GM19238 (cell line): ENCODE measurements at regions not wholly inside any gene's neighbourhood (a gene's known extent, or its start where the extent isn't known, plus 50 kb on each side); places are given as distances from the start of the nearest gene placed in this dataset.

ENCODE experiments used
- DNase-seq: peaks from one replicate; pipeline ENCODE4 v3.0.0; 2011; ENCODE audit warnings: low spot score; ENCODE audit not compliant: insufficient read length

- no peak for DNase-seq
Observed at GRCh38 chr20:11549172-11550103, 368.3 kb upstream of the BTBD3 start.

DNA sequence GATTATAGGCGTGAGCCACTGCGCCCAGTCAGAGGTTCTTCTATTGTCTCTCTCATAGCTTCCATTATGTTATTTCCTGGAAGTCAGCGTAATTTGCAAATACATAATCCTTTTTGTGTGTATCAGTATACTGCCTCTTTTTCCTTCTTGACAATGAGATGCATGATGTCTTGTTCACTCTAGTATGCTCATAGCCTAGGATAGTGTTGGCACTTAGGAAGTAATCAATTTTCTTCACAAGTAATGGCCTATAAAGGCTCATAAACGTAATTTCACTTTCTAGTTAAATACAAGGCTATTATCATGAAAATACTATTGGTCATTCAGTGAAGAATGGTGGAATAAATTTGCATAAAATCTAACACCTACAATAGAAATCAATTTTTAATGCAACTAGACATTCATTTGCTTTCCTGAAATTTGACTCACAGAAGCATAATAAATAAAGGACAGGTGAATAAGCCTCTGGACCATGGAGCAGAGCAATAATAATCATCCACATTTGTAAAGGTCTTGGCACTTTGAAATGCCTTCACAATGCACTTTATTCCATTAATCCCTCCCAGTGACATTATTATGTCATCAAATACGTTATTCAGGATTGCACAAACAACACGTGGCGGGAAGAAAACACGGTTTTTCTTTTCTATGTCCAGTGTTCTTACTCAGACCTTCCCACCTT, 366.9 kb upstream of the BTBD3 start:
- no peak for DNase-seq

GRCh38 chr20:11551479-11551878, 366.2 kb upstream of the BTBD3 start:
- DNase-seq = no peak

GRCh38 chr20:11553603-11554002, 364.1 kb upstream of the BTBD3 start:
- no peak for DNase-seq

DNA sequence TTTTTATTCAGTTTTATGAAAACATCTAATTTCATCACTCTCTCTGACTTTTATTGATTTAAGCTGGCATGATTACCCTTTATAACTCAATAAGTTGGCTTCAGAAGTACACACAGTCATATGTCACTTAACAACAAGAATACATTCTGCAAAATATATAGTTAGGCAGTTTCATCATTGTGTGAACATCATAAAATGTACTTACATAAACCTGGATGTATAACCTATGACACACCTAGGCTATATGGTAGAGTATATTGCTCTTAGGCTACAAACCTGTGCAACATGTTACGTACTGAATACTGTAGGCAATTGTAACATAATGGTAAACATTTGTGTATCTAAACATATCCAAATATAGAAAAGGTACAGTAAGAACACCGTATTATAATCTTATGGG, 362.2 kb upstream of the BTBD3 start:
- DNase-seq = no peak

DNA sequence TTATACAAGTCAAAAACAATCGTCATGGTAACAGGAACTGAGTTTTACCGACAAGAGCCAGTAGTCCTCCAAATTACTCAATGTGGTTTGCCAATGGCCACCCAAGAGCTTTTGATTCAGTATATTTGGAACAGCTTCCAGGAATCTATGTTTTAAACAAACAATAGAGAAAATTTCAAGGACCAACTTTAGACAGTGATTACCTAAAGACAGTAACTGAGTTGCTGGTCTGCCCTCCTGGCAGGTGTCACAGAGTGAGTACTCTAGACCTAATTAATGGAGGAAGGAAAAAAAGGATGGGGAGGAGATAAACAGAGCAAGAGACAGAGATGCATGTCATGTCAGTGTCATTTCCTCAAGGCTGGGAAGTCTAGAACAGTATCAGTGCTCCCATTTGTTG, 361.3 kb upstream of the BTBD3 start:
- no peak for DNase-seq

DNA sequence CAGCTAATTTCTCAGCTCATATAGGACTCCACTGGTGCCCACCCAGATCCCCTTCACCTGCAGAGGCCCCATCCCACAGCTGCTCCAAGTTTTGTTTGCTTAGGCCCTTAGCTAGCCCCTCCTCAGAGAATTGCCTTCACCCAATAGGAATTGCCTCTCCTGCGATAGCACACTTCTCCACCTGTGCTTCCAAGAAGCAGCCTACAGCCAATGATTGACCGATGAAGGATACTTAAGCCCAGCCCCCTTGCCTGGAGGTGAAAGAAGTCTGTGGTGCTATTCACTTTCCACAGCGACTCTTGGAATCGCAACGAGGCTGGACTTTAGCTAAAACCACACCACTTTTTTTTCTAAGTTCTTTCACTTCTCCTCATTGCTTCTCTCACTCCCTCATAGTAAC, 353.2 kb upstream of the BTBD3 start:
- DNase-seq = no peak

GRCh38 chr20:11569163-11569562, 348.5 kb upstream of the BTBD3 start:
- DNase-seq = no peak

DNA sequence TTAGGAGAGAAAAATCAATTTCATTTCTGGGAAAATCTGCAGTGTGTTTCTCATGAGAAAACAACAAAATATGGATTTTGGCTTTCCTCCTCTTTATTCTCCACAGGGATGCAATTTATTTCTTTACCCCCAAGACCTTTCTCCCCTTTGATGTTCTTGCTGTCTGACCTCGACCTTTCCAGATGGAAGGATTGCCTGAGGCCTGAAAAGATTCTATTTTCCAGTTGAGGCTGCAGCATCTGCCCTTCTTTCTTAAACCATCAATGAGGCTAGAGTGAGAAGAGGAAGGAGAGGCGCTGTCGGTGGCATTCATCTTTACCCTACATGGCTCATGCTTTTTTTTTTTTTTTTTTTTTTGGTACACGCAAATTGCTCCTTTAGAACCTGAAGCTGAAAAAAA, 344.2 kb upstream of the BTBD3 start:
- no peak for DNase-seq

DNA sequence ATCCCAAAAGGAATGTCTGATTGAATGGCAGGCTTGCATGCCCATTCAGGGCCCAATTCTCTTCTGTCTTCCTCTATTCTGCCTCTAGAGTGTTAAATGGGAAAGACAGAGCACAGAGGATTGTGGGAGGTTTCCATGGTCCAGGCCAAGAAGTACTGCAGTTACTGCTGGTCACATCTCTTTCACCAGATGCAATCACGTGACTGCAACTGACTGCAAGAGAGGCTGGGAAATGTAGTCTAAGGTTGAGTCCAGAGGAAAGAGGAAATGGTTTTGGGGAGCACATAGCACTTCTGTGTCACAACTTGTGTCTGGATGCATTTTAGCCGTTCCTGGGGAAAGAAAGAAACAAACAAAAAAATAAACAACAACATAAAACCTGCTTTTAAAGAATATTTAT, 336.4 kb upstream of the BTBD3 start:
- DNase-seq = no peak

DNA sequence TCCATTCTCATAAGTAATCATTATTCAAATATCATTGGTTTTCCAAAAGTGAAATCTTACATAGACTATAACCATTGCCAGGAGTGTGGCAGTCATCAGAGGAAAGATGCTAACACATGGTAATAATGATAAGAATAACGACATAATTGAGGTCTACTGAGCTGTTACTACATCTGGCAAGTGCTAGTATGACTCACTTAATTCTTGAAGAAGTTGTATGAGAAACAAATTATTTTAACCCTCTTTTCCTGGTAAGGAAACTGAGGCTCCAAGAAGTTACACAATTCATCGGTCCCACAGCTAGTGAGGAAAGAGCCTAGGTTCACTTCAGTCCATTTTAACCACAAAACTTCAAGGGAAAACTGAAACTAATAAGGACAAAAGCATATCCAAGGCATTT, 335.6 kb upstream of the BTBD3 start:
- DNase-seq = no peak

GRCh38 chr20:11585752-11586352, 331.8 kb upstream of the BTBD3 start:
- no peak for DNase-seq

- DNase-seq = no peak
Observed at GRCh38 chr20:11588875-11589274, 328.8 kb upstream of the BTBD3 start.

- DNase-seq = no peak
Observed at GRCh38 chr20:11591965-11592364, 325.7 kb upstream of the BTBD3 start.

DNA sequence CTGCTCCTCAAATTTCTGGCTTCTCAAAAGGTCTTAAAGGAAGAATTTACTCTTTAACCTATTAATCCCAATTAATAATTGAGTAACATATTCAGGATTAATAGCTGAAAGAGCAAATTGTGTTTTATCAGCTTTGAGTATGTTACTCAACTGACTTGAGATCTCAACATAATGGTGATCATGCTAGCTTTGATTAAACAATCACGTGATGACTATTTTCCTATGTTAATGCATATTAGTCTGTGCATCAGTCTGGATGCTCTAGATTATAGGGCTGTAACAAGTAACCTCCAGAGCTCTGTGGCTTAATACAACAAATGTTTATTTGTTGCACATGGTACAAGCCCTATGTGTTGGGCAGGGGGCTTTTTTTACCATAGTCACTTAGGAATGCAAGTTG, 313.4 kb upstream of the BTBD3 start:
- DNase-seq = no peak

GRCh38 chr20:11607047-11607446, 310.6 kb upstream of the BTBD3 start:
- DNase-seq = no peak

DNA sequence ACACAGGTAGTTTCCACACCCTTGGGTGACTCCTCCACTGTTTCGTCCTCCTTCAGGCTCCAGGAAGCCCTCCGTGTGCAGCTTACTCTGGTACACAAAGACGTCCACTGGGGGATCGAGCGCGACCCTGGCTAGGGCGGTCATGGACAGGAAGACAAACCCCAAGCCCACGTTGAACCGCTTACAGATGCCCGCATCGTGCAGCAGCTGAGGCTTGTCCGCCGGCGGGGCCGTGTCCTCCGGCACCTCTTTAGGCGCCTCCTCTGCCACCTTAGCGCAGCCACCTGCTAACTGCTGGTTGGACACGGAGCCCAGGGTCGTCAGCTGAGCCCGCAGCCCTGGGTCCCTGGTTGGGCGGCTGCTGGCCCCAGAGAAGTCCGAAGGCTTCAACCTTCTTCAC, 309.0 kb upstream of the BTBD3 start:
- no peak for DNase-seq

DNA sequence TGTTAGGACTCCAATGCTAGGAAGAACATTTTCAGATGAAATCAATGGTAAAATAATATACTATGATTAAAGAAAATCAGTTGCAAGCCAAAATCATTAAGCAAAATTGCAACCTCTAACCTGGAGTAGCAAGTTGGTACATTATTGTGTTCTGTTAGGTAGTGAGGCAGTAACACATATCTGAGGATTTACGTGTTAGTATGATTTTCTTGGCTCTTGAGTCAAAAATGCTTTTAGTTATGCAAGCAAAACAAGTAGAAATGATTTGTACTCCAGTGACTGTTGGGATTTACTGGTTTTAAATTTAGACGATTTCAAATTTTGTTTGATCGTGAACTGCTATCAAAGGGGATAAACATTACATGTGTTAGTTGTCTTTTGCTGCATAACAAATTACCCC, 293.0 kb upstream of the BTBD3 start:
- no peak for DNase-seq

- no peak for DNase-seq
Observed at GRCh38 chr20:11626551-11626950, 291.1 kb upstream of the BTBD3 start.

GRCh38 chr20:11642866-11643265, 274.8 kb upstream of the BTBD3 start:
- no peak for DNase-seq

GRCh38 chr20:11646359-11646758, 271.3 kb upstream of the BTBD3 start:
- no peak for DNase-seq

GRCh38 chr20:11650566-11650965, 267.1 kb upstream of the BTBD3 start:
- DNase-seq = no peak
